GM12892 (cell line): ENCODE measurements at regions not wholly inside any gene's neighbourhood (a gene's known extent, or its start where the extent isn't known, plus 50 kb on each side); places are given as distances from the start of the nearest gene placed in this dataset.

Source experiments
- POLR2A ChIP-seq: IDR thresholded peaks from 2 replicates; pipeline ENCODE4 v1.6.1; 2011; ENCODE audit warnings: low read depth, low read length, control low read depth
- POLR2AphosphoS5 ChIP-seq: IDR thresholded peaks from 2 replicates; pipeline ENCODE4 v1.6.1; 2011; ENCODE audit warnings: low read depth, low read length, control low read depth
- TAF1 ChIP-seq: IDR thresholded peaks from 2 replicates; pipeline ENCODE4 v1.6.1; 2011; ENCODE audit warnings: low read depth, mild to moderate bottlenecking, control low read depth, low read length, borderline replicate concordance

- no peak for TF ChIP-seq POLR2A
- TF ChIP-seq POLR2AphosphoS5, result no peak
- TF ChIP-seq TAF1, result no peak
Measured at GRCh38 chr19:30883071-30883470, 466.2 kb downstream of the TSHZ3 start.
